Brain microvascular endothelial cell (primary cell): ENCODE measurements at regions not wholly inside any gene's neighbourhood (a gene's known extent, or its start where the extent isn't known, plus 50 kb on each side); places are given as distances from the start of the nearest gene placed in this dataset.
A peak's percentile ranks its signal among the peaks of the same experiment; 100 is the strongest.

ENCODE experiments used
- DNase-seq: peaks from one replicate; pipeline ENCODE4 v3.0.0-alpha.2; 2020
- H3K27ac ChIP-seq: fragments of 250-450 bp; sonication (Bioruptor Pico); 2 replicates; pipeline ENCODE4 v1.5.1; 2020; ENCODE audit warnings: mild to moderate bottlenecking, moderate library complexity
- H3K27me3 ChIP-seq: fragments of 250-450 bp; sonication (Bioruptor Pico); replicated peaks from 2 replicates; pipeline ENCODE4 v1.5.1; 2020; ENCODE audit warnings: mild to moderate bottlenecking
- H3K36me3 ChIP-seq: fragments of 250-450 bp; sonication (Bioruptor Pico); replicated peaks from 2 replicates; pipeline ENCODE4 v1.5.1; 2020; ENCODE audit warnings: mild to moderate bottlenecking
- H3K4me3 ChIP-seq: 2 replicates; pipeline ENCODE4 v1.5.1; 2011; ENCODE audit warnings: low read depth, mild to moderate bottlenecking, control low read depth, low read length, moderate library complexity
- CTCF ChIP-seq: IDR thresholded peaks from 2 replicates; pipeline ENCODE4 v1.5.1; 2011; ENCODE audit warnings: low read depth, mild to moderate bottlenecking, moderate library complexity, low read length, control low read depth, inconsistent platforms; ENCODE audit errors: missing control alignments
- in situ Hi-C: cut with HindIII; loops from 2 replicates; pipeline ENCODE4 v1.10.0; 2017; ENCODE audit warnings: low sequenced_read_pairs, low pct_ligation_motif_present

GRCh38 chr2:7943446-7943845 lies 738.4 kb upstream of the ID2 start:
- no peak for TF ChIP-seq CTCF
- no peaks in the 10 kb centered on the region for H3K27me3 ChIP-seq
- no peak for DNase-seq
- H3K36me3 ChIP-seq, result no peaks in the 10 kb centered on the region
- in situ Hi-C loops, result no loop called here
- no peak overlapping the region for H3K27ac ChIP-seq
- H3K4me3 ChIP-seq, result no peak overlapping the region

- Histone ChIP-seq H3K36me3 (no peaks in the 10 kb centered on the region), H3K27me3 (no peaks in the 10 kb centered on the region), H3K27ac (no peak overlapping the region), H3K4me3 (no peak overlapping the region)
- in situ Hi-C loops, result no loop called here
- no peak for DNase-seq
- no peak for TF ChIP-seq CTCF
Measured at GRCh38 chr2:7945026-7945425, 736.8 kb upstream of the ID2 start.

- TF ChIP-seq CTCF, result no peak
- Histone ChIP-seq H3K27me3 (no peaks in the 10 kb centered on the region), H3K27ac (no peak overlapping the region), H3K36me3 (no peaks in the 10 kb centered on the region), H3K4me3 (no peak overlapping the region)
- in situ Hi-C loops, result no loop called here
- peak; percentile 27 for DNase-seq
Measured at GRCh38 chr2:7950035-7950612, 731.7 kb upstream of the ID2 start.

GRCh38 chr2:7951001-7951400 lies 730.9 kb upstream of the ID2 start:
- TF ChIP-seq CTCF, result no peak
- Histone ChIP-seq H3K27ac (no peak overlapping the region), H3K36me3 (no peaks in the 10 kb centered on the region), H3K27me3 (no peaks in the 10 kb centered on the region), H3K4me3 (no peak overlapping the region)
- no peak for DNase-seq
- in situ Hi-C loops, result no loop called here

GRCh38 chr2:7951490-7951889 lies 730.4 kb upstream of the ID2 start:
- H3K27me3 ChIP-seq, result no peaks in the 10 kb centered on the region
- DNase-seq, result no peak
- TF ChIP-seq CTCF, result no peak
- H3K4me3 ChIP-seq, result no peak overlapping the region
- H3K27ac ChIP-seq, result no peak overlapping the region
- H3K36me3 ChIP-seq, result no peaks in the 10 kb centered on the region
- in situ Hi-C loops, result no loop called here

- Histone ChIP-seq H3K27ac (no peak overlapping the region), H3K27me3 (no peaks in the 10 kb centered on the region), H3K36me3 (no peaks in the 10 kb centered on the region), H3K4me3 (no peak overlapping the region)
- in situ Hi-C loops, result no loop called here
- no peak for TF ChIP-seq CTCF
- DNase-seq, result no peak
Measured at GRCh38 chr2:7952046-7952745, 729.7 kb upstream of the ID2 start.
